ENCODE measurements at regions not wholly inside any gene's neighbourhood (a gene's known extent, or its start where the extent isn't known, plus 50 kb on each side); places are given as distances from the start of the nearest gene placed in this dataset.

- no peak overlapping the region for H3K4me3 Mint-ChIP-seq
- ChIA-PET CTCF (no interaction called here), POLR2A (no interaction called here)
- H3K27ac Mint-ChIP-seq: no peak overlapping the region
- H3K4me1 Mint-ChIP-seq (ENCODE audit: low read depth): no peaks in the 10 kb centered on the region
- no peak for ATAC-seq
- DNase-seq: no peak
- H3K9me3 Mint-ChIP-seq (ENCODE audit: insufficient read depth): no peaks in the 10 kb centered on the region
- no peaks in the 10 kb centered on the region for H3K27me3 Mint-ChIP-seq (ENCODE audit: low read depth)
- H3K36me3 Mint-ChIP-seq (ENCODE audit: low read depth): no peaks in the 10 kb centered on the region
Measured at GRCh38 chr3:72303926-72304325, 519.0 kb upstream of the PROK2 start.

- Mint-ChIP-seq H3K4me1 (ENCODE audit: low read depth) (no peaks in the 10 kb centered on the region), H3K4me3 (no peak overlapping the region), H3K27me3 (ENCODE audit: low read depth) (no peaks in the 10 kb centered on the region), H3K9me3 (ENCODE audit: insufficient read depth) (no peaks in the 10 kb centered on the region), H3K36me3 (ENCODE audit: low read depth) (no peaks in the 10 kb centered on the region), H3K27ac (no peak overlapping the region)
- DNase-seq: no peak
- POLR2A ChIA-PET: no interaction called here
- CTCF ChIA-PET: no interaction called here
- ATAC-seq: no peak
Measured at GRCh38 chr3:72301779-72302178, 516.8 kb upstream of the PROK2 start.

GRCh38 chr3:72300621-72301020, 515.7 kb upstream of the PROK2 start:
- Mint-ChIP-seq H3K4me3 (no peak overlapping the region), H3K9me3 (ENCODE audit: insufficient read depth) (no peaks in the 10 kb centered on the region), H3K36me3 (ENCODE audit: low read depth) (no peaks in the 10 kb centered on the region), H3K27me3 (ENCODE audit: low read depth) (no peaks in the 10 kb centered on the region), H3K4me1 (ENCODE audit: low read depth) (no peaks in the 10 kb centered on the region), H3K27ac (no peak overlapping the region)
- ATAC-seq (no peak), DNase-seq (no peak)
- ChIA-PET CTCF (no interaction called here), POLR2A (no interaction called here)

GRCh38 chr3:72299823-72300222, 514.9 kb upstream of the PROK2 start:
- POLR2A ChIA-PET: no interaction called here
- CTCF ChIA-PET: no interaction called here
- no peaks in the 10 kb centered on the region for H3K9me3 Mint-ChIP-seq (ENCODE audit: insufficient read depth)
- H3K4me3 Mint-ChIP-seq: no peak overlapping the region
- no peaks in the 10 kb centered on the region for H3K36me3 Mint-ChIP-seq (ENCODE audit: low read depth)
- ATAC-seq (no peak), DNase-seq (no peak)
- no peak overlapping the region for H3K27ac Mint-ChIP-seq
- no peaks in the 10 kb centered on the region for H3K4me1 Mint-ChIP-seq (ENCODE audit: low read depth)
- H3K27me3 Mint-ChIP-seq (ENCODE audit: low read depth): no peaks in the 10 kb centered on the region

- ChIA-PET POLR2A (no interaction called here), CTCF (no interaction called here)
Measured at GRCh38 chr3:72299321-72299802, 514.4 kb upstream of the PROK2 start.

GRCh38 chr3:72298201-72299152, 513.5 kb upstream of the PROK2 start:
- no peaks in the 10 kb centered on the region for H3K4me1 Mint-ChIP-seq (ENCODE audit: low read depth)
- H3K4me3 Mint-ChIP-seq: no peak overlapping the region
- DNase-seq: no peak
- no peaks in the 10 kb centered on the region for H3K36me3 Mint-ChIP-seq (ENCODE audit: low read depth)
- no peaks in the 10 kb centered on the region for H3K27me3 Mint-ChIP-seq (ENCODE audit: low read depth)
- POLR2A ChIA-PET: no interaction called here
- CTCF ChIA-PET: interaction anchor here (0.9 kb wide), 1 partner anchor 522 kb away, joined by 3 read pairs; no protein-coding TSS in a partner anchor
- no peak overlapping the region for H3K27ac Mint-ChIP-seq
- ATAC-seq: no peak
- H3K9me3 Mint-ChIP-seq (ENCODE audit: insufficient read depth): no peaks in the 10 kb centered on the region

More at GRCh38 chr3:72299321-72299802, 514.4 kb upstream of the PROK2 start:
- Mint-ChIP-seq H3K27ac (no peak overlapping the region), H3K4me3 (no peak overlapping the region), H3K9me3 (ENCODE audit: insufficient read depth) (no peaks in the 10 kb centered on the region), H3K4me1 (ENCODE audit: low read depth) (no peaks in the 10 kb centered on the region), H3K27me3 (ENCODE audit: low read depth) (no peaks in the 10 kb centered on the region), H3K36me3 (ENCODE audit: low read depth) (no peaks in the 10 kb centered on the region)
- ATAC-seq (no peak), DNase-seq (no peak)

GRCh38 chr3:72297481-72297880, 512.5 kb upstream of the PROK2 start:
- ATAC-seq (no peak), DNase-seq (no peak)
- ChIA-PET CTCF (no interaction called here), POLR2A (no interaction called here)
- no peaks in the 10 kb centered on the region for H3K9me3 Mint-ChIP-seq (ENCODE audit: insufficient read depth)
- H3K4me3 Mint-ChIP-seq: no peak overlapping the region
- H3K4me1 Mint-ChIP-seq (ENCODE audit: low read depth): no peaks in the 10 kb centered on the region
- no peaks in the 10 kb centered on the region for H3K36me3 Mint-ChIP-seq (ENCODE audit: low read depth)
- H3K27me3 Mint-ChIP-seq (ENCODE audit: low read depth): no peaks in the 10 kb centered on the region
- no peak overlapping the region for H3K27ac Mint-ChIP-seq

GRCh38 chr3:72296477-72297111, 511.6 kb upstream of the PROK2 start:
- DNase-seq (no peak), ATAC-seq (no peak)
- no peaks in the 10 kb centered on the region for H3K27me3 Mint-ChIP-seq (ENCODE audit: low read depth)
- ChIA-PET CTCF (no interaction called here), POLR2A (no interaction called here)
- H3K4me1 Mint-ChIP-seq (ENCODE audit: low read depth): no peaks in the 10 kb centered on the region
- no peak overlapping the region for H3K4me3 Mint-ChIP-seq
- H3K9me3 Mint-ChIP-seq (ENCODE audit: insufficient read depth): no peaks in the 10 kb centered on the region
- H3K27ac Mint-ChIP-seq: no peak overlapping the region
- H3K36me3 Mint-ChIP-seq (ENCODE audit: low read depth): no peaks in the 10 kb centered on the region

- ATAC-seq: no peak
- Mint-ChIP-seq H3K27ac (no peak overlapping the region), H3K36me3 (ENCODE audit: low read depth) (no peaks in the 10 kb centered on the region), H3K9me3 (ENCODE audit: insufficient read depth) (no peaks in the 10 kb centered on the region), H3K27me3 (ENCODE audit: low read depth) (no peaks in the 10 kb centered on the region), H3K4me3 (no peak overlapping the region), H3K4me1 (ENCODE audit: low read depth) (no peaks in the 10 kb centered on the region)
- no peak for DNase-seq
- CTCF ChIA-PET: no interaction called here
- POLR2A ChIA-PET: no interaction called here
Measured at GRCh38 chr3:72295962-72296450, 511.1 kb upstream of the PROK2 start.

GRCh38 chr3:72295276-72295961, 510.5 kb upstream of the PROK2 start:
- H3K27ac Mint-ChIP-seq: no peak overlapping the region
- H3K9me3 Mint-ChIP-seq (ENCODE audit: insufficient read depth): no peaks in the 10 kb centered on the region
- ChIA-PET POLR2A (no interaction called here), CTCF (no interaction called here)
- DNase-seq (no peak), ATAC-seq (no peak)
- H3K36me3 Mint-ChIP-seq (ENCODE audit: low read depth): no peaks in the 10 kb centered on the region
- no peaks in the 10 kb centered on the region for H3K27me3 Mint-ChIP-seq (ENCODE audit: low read depth)
- H3K4me3 Mint-ChIP-seq: no peak overlapping the region
- no peaks in the 10 kb centered on the region for H3K4me1 Mint-ChIP-seq (ENCODE audit: low read depth)

GRCh38 chr3:72290859-72291638, 506.1 kb upstream of the PROK2 start:
- Mint-ChIP-seq H3K4me3 (no peak overlapping the region), H3K9me3 (ENCODE audit: insufficient read depth) (no peaks in the 10 kb centered on the region), H3K27me3 (ENCODE audit: low read depth) (peaks cover 8% of the 10 kb centered on the region), H3K4me1 (ENCODE audit: low read depth) (peaks cover 11% of the 10 kb centered on the region), H3K27ac (no peak overlapping the region), H3K36me3 (ENCODE audit: low read depth) (no peaks in the 10 kb centered on the region)
- ChIA-PET POLR2A (no interaction called here), CTCF (no interaction called here)
- DNase-seq (no peak), ATAC-seq (no peak)

Data from activated CD8-positive, alpha-beta T cell treated with anti-CD3 and anti-CD28 coated beads, Interleukin-2, amount 10 ng/mL, durations not matched to agents 7 days and 5 days (primary cell).